ENCODE measurements at regions not wholly inside any gene's neighbourhood (a gene's known extent, or its start where the extent isn't known, plus 50 kb on each side); places are given as distances from the start of the nearest gene placed in this dataset.

DNA sequence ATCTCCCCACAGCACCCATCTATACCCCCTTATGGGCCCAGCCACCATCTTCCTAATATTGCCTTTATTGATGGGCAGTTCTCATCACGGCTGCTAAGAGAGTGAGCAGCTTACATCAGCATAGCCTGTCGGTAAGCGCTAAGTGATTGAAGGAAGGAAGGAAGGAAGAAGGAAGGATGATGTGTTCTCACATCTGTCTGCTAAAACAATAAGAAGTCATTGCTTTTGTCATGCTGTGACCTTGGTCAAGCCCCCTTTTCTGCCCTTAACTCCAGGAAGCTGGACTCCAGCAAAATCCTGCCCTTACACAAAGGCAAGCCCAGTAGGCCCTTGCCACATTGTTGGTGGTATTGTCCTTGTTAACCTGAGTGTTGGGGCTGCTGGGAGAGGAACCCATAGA lies 165.0 kb downstream of the ETS2 start:
- Histone ChIP-seq H3K4me3 (ENCODE audit: low read length) (no peak overlapping the region), H3K4me1 (ENCODE audit: control insufficient read depth, insufficient read depth, low read length) (no peaks in the 10 kb centered on the region), H3K27me3 (ENCODE audit: control insufficient read depth, insufficient read depth, low read length) (no peaks in the 10 kb centered on the region), H3K36me3 (ENCODE audit: control insufficient read depth, insufficient read depth, low read length) (no peaks in the 10 kb centered on the region), H3K27ac (ENCODE audit: low read depth, low read length) (no peak overlapping the region), H3K9ac (ENCODE audit: low read length) (no peak overlapping the region)

DNA sequence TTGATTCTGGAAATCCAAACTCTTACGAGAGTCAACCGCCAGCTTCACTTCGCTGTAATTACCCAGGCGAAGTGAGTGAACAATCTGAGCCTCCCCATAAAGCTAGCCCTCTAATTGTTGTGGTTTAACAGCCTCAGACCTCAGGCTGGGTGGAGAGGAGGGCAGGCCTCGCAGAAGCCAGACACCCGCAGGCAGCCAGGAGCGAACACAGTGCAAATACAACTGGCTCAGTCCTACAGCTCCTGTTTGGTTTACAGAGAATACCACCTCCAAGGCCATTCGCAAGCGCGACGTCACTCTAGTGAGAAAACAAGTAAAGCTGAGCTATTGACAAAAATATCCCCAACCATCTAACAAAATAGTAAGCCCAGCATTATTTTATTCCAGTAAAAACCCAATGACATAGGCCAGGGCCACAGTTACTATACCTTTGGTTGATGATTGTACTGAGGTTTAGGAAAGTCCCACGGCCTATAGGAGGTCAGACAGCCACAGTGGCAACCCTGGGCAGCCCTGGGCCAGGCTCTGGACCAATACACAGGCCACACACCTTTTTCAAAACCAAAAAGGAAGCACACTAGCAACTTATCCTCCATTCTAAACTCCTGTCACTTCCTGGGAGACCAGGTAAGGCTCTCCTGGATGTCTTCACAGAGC lies 163.3 kb downstream of the ETS2 start:
- no peaks in the 10 kb centered on the region for H3K36me3 ChIP-seq (ENCODE audit: control insufficient read depth, insufficient read depth, low read length)
- H3K4me1 ChIP-seq (ENCODE audit: control insufficient read depth, insufficient read depth, low read length): no peaks in the 10 kb centered on the region
- no peak overlapping the region for H3K4me3 ChIP-seq (ENCODE audit: low read length)
- no peak overlapping the region for H3K9ac ChIP-seq (ENCODE audit: low read length)
- H3K27me3 ChIP-seq (ENCODE audit: control insufficient read depth, insufficient read depth, low read length): no peaks in the 10 kb centered on the region
- H3K27ac ChIP-seq (ENCODE audit: low read depth, low read length): no peak overlapping the region

DNA sequence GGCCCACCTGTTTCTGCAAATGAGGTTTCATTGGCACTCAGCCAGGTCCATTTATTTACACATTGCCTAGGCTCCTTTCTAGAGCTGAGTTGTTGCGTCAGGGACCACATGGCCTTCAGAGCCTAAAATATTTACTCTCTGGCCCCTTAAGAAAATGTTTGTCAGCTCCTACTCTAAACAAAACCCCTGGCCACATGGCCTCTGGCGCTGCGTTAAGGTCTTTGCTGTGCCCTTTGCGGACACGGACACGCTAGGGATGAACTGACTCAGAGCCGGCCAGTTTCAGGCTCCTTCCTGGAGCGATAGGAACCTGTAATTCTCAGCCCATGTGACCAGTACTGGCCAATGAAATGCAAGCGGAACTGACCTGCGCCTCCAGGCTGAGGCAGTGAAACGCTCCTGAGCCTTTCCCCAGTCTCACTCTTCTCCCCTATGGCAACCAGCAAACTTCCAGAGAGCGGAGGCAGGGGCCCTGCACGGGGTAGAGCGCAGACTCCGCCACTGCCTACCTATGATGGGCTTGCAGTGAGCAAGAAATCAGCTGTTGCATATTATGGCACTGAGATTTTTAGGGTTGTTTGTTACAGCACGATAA lies 160.3 kb downstream of the ETS2 start:
- H3K36me3 ChIP-seq (ENCODE audit: control insufficient read depth, insufficient read depth, low read length): no peaks in the 10 kb centered on the region
- H3K4me3 ChIP-seq (ENCODE audit: low read length): no peak overlapping the region
- no peak overlapping the region for H3K9ac ChIP-seq (ENCODE audit: low read length)
- H3K27me3 ChIP-seq (ENCODE audit: control insufficient read depth, insufficient read depth, low read length): no peaks in the 10 kb centered on the region
- H3K27ac ChIP-seq (ENCODE audit: low read depth, low read length): no peak overlapping the region
- no peaks in the 10 kb centered on the region for H3K4me1 ChIP-seq (ENCODE audit: control insufficient read depth, insufficient read depth, low read length)

DNA sequence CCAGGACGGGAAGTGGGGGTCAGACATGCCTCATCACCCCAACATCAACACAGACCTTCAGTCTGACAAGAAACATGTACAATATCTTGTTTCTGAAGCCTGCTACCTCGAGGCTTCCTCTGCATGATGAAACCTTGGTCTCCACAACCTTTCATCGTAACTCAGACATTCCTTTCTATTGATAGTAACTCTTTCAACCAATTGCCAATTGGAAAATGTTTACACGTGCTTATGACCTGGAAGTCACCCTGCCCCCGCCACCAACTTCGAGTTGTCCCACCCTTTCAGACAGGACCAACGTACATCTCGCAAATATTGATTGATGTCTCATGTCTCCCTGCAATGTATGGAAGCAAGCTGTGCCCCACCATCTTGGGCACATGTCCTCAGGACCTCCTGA lies 159.5 kb downstream of the ETS2 start:
- no peak overlapping the region for H3K27ac ChIP-seq (ENCODE audit: low read depth, low read length)
- H3K27me3 ChIP-seq (ENCODE audit: control insufficient read depth, insufficient read depth, low read length): no peaks in the 10 kb centered on the region
- no peak overlapping the region for H3K9ac ChIP-seq (ENCODE audit: low read length)
- no peaks in the 10 kb centered on the region for H3K36me3 ChIP-seq (ENCODE audit: control insufficient read depth, insufficient read depth, low read length)
- no peak overlapping the region for H3K4me3 ChIP-seq (ENCODE audit: low read length)
- H3K4me1 ChIP-seq (ENCODE audit: control insufficient read depth, insufficient read depth, low read length): no peaks in the 10 kb centered on the region

DNA sequence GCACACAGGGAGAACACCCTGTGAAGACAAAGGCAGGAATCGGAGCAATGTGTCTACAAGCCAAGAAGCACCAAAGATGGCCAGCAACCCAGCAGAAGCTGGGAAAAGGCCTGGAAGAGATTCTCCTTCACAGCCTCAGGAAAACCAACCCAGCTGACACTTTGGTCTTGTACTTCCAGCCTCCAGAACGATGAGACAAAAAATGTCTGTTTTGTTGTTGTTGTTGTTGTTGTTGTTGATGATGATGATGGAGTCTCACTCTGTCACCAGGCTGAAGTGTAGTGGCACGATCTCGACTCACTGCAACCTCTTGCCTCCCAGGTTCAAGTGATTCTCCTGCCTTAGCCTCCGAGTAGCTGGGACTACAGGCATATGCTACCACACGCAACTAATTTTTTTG lies 157.3 kb downstream of the ETS2 start:
- no peak overlapping the region for H3K27ac ChIP-seq (ENCODE audit: low read depth, low read length)
- H3K27me3 ChIP-seq (ENCODE audit: control insufficient read depth, insufficient read depth, low read length): no peaks in the 10 kb centered on the region
- H3K4me1 ChIP-seq (ENCODE audit: control insufficient read depth, insufficient read depth, low read length): peaks cover 6% of the 10 kb centered on the region
- H3K9ac ChIP-seq (ENCODE audit: low read length): no peak overlapping the region
- H3K36me3 ChIP-seq (ENCODE audit: control insufficient read depth, insufficient read depth, low read length): no peaks in the 10 kb centered on the region
- H3K4me3 ChIP-seq (ENCODE audit: low read length): no peak overlapping the region

DNA sequence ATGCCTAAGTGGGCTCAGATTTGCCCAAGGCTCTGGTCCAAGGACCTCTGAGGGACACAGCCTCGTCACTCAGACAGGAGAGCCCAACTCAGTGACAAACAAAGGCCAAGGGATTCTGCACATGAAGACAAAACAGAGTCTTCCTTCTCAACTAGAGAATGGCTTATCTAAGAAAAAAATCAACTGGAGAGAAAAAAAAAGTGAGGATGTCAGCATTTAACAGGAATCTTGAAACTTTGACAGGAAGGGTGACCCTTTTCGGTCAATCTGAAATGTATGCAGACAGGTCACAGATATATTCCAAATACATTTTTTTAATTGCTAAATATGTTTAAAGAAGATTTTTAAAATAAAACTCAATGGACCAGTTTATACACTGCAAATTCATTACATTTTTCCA lies 154.5 kb downstream of the ETS2 start:
- no peak overlapping the region for H3K27ac ChIP-seq (ENCODE audit: low read depth, low read length)
- no peak overlapping the region for H3K4me3 ChIP-seq (ENCODE audit: low read length)
- no peaks in the 10 kb centered on the region for H3K36me3 ChIP-seq (ENCODE audit: control insufficient read depth, insufficient read depth, low read length)
- no peak overlapping the region for H3K9ac ChIP-seq (ENCODE audit: low read length)
- no peaks in the 10 kb centered on the region for H3K27me3 ChIP-seq (ENCODE audit: control insufficient read depth, insufficient read depth, low read length)
- peaks cover 6% of the 10 kb centered on the region for H3K4me1 ChIP-seq (ENCODE audit: control insufficient read depth, insufficient read depth, low read length)

DNA sequence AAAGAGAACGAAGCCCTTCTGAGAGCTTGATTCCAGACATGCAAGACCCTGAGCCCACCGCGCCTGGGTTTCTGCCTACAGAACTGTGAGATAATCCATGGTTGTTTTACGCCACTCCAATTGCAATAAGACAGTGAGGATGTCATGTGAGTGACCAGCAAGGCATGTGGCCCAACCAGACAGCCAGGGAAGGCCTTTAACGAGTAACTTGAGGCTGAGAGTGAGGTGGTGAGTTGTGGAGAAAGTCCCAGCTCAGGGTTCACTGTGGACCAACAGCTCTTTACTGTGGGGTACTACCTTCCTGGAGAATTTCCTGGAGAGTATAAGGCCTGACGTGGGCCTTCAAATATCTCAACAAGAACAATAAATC lies 153.9 kb downstream of the ETS2 start:
- no peak overlapping the region for H3K9ac ChIP-seq (ENCODE audit: low read length)
- no peaks in the 10 kb centered on the region for H3K36me3 ChIP-seq (ENCODE audit: control insufficient read depth, insufficient read depth, low read length)
- H3K4me3 ChIP-seq (ENCODE audit: low read length): no peak overlapping the region
- no peaks in the 10 kb centered on the region for H3K27me3 ChIP-seq (ENCODE audit: control insufficient read depth, insufficient read depth, low read length)
- H3K27ac ChIP-seq (ENCODE audit: low read depth, low read length): peak overlapping the region; percentile 27
- H3K4me1 ChIP-seq (ENCODE audit: control insufficient read depth, insufficient read depth, low read length): peaks cover 6% of the 10 kb centered on the region

DNA sequence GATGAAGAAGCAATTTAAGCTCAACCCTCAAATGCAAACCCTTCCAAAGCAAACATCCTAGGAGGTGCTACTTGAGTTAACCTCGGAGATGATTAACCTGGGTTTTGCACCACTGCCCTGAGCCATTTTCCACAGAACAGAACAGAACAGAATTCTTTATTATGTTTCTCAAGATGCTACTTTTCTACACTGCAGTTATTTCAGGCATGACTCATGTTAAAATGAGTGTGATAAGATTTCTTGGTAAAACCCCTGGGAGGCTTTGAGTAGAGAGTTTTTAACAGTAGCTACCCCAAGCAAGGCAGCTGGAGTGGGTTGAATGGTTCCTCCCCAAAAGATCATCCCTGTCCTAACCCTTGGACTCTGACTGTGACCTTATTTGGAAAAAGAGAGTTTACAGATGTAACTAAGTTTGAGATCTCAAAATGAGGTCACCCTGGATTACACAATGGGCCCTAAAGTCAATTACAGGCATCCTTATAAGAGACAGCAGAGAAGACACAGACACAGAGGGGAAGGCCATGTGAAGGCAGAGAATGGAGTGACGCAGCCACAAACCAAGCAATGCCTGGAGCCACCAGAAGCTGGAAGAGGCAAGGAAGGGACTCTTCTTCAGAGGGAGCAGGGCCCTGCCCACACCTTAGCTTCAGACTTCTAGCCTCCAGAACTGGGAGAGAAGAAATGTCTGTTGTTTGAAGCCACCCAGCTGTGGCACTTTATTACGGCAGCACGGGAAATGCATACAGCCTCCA lies 153.4 kb downstream of the ETS2 start:
- peaks cover 6% of the 10 kb centered on the region for H3K4me1 ChIP-seq (ENCODE audit: control insufficient read depth, insufficient read depth, low read length)
- no peaks in the 10 kb centered on the region for H3K36me3 ChIP-seq (ENCODE audit: control insufficient read depth, insufficient read depth, low read length)
- H3K9ac ChIP-seq (ENCODE audit: low read length): no peak overlapping the region
- H3K4me3 ChIP-seq (ENCODE audit: low read length): no peak overlapping the region
- H3K27me3 ChIP-seq (ENCODE audit: control insufficient read depth, insufficient read depth, low read length): no peaks in the 10 kb centered on the region
- peak overlapping the region; percentile 27 for H3K27ac ChIP-seq (ENCODE audit: low read depth, low read length)

DNA sequence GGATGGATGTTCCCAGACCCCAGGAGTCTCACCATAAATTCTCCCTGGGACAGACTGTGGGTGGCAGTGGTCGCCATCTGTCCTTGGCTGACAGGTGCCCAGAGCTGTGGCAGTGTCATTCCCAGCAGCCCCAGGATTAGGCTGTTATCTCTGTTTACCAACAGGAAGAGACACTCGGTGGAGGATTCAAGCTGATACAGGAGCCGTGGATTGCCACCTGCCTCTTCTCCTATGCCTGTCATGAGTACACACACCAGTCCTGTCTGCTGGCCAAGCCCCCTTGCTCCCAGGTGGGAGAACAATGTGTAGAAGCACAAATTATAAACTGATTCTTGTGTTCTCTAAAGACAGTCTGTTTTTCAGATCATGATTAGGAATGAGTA lies 152.6 kb downstream of the ETS2 start:
- H3K27me3 ChIP-seq (ENCODE audit: control insufficient read depth, insufficient read depth, low read length): no peaks in the 10 kb centered on the region
- H3K36me3 ChIP-seq (ENCODE audit: control insufficient read depth, insufficient read depth, low read length): no peaks in the 10 kb centered on the region
- peaks cover 6% of the 10 kb centered on the region for H3K4me1 ChIP-seq (ENCODE audit: control insufficient read depth, insufficient read depth, low read length)
- H3K27ac ChIP-seq (ENCODE audit: low read depth, low read length): no peak overlapping the region
- H3K4me3 ChIP-seq (ENCODE audit: low read length): no peak overlapping the region
- no peak overlapping the region for H3K9ac ChIP-seq (ENCODE audit: low read length)

DNA sequence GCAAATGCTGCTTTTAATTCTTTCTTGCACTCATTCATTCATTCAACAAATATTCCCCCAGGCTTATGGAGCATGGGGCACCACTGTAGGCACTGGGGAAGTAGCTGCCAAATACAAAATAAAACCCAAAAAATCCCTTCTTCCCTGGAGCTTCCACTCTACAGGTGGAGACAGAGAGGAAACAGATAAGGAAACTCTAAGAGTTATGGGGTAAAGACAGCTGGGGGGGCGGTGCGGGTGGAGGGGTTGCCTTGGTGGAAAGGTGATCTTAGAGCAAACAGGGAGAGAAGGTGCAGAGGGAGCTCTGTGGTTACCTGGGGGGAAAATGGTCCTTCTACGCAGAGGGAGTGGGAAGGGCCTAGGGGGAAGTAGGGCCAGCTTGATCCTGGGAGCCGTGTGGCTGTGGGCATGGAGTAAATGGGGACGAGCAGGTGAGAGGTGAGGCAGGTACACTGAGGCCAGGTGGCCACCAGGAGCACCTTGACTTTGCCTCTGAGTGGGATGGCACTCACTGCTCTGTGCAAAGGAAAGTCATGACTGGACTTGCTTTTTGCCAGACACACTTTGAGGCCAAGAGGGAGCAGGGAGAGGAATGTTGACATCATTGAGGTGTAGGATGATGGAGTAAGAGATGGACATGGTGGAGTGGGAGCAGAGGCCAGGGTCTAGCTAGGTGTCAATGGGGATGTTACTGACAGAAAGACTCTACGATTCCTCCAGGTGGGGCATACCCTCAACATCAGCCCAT lies 152.0 kb downstream of the ETS2 start:
- Histone ChIP-seq H3K27me3 (ENCODE audit: control insufficient read depth, insufficient read depth, low read length) (no peaks in the 10 kb centered on the region), H3K36me3 (ENCODE audit: control insufficient read depth, insufficient read depth, low read length) (no peaks in the 10 kb centered on the region), H3K4me1 (ENCODE audit: control insufficient read depth, insufficient read depth, low read length) (peaks cover 6% of the 10 kb centered on the region), H3K9ac (ENCODE audit: low read length) (no peak overlapping the region), H3K27ac (ENCODE audit: low read depth, low read length) (no peak overlapping the region), H3K4me3 (ENCODE audit: low read length) (no peak overlapping the region)

DNA sequence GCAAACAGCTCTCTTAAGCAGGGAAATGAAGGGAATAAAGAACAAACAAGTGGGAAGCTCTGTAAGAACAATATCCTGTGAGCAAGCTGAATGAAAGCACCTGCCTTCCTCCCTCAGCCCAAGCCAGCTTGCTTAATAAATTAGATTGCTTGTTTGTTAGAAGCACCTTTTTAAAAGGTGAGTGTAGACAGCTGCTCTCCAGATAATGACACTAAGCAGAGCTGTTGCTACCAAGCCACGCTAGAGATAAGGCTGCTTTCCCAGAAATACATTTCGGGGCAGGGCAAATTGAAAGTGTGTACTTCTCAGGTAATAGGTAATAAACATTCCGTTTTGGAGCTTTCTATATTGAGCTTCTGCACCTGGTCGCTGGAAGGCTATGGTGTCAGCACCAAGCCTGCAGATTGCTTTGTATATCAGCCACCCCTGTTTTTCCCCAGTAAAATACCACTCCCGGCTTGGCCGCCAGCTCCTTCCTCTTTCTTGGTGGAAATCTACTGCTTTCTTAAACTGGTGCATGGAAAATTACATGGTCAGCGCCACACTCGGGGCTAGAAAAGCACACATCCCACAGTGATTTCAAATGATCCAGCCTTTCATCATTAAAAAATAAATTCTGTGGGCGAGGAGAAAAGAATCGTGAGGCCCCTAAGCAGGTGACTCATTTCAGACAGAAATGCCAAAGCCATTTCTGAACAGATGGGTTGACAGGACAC lies 151.3 kb downstream of the ETS2 start:
- no peaks in the 10 kb centered on the region for H3K36me3 ChIP-seq (ENCODE audit: control insufficient read depth, insufficient read depth, low read length)
- peaks cover 6% of the 10 kb centered on the region for H3K4me1 ChIP-seq (ENCODE audit: control insufficient read depth, insufficient read depth, low read length)
- no peaks in the 10 kb centered on the region for H3K27me3 ChIP-seq (ENCODE audit: control insufficient read depth, insufficient read depth, low read length)
- no peak overlapping the region for H3K27ac ChIP-seq (ENCODE audit: low read depth, low read length)
- no peak overlapping the region for H3K4me3 ChIP-seq (ENCODE audit: low read length)
- no peak overlapping the region for H3K9ac ChIP-seq (ENCODE audit: low read length)

DNA sequence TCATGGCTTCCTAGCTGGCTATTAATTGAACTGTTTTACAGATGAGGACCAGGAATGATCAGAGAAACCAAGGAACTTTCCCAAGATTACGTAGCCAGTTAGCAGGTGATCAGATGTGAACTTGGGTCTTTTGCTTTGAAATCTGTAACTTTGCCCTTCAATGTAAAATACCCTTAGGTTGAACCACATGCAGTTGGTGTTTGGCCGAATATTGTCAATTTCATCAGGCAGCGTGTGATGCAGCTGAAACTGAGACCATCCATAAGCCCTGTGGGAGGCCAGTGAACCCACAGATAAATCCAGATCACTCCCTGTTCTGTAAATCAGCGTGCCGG lies 150.8 kb downstream of the ETS2 start:
- peaks cover 6% of the 10 kb centered on the region for H3K4me1 ChIP-seq (ENCODE audit: control insufficient read depth, insufficient read depth, low read length)
- no peak overlapping the region for H3K27ac ChIP-seq (ENCODE audit: low read depth, low read length)
- H3K27me3 ChIP-seq (ENCODE audit: control insufficient read depth, insufficient read depth, low read length): no peaks in the 10 kb centered on the region
- H3K36me3 ChIP-seq (ENCODE audit: control insufficient read depth, insufficient read depth, low read length): no peaks in the 10 kb centered on the region
- no peak overlapping the region for H3K4me3 ChIP-seq (ENCODE audit: low read length)
- H3K9ac ChIP-seq (ENCODE audit: low read length): no peak overlapping the region

Measured in rectal smooth muscle tissue (tissue), 1 donor.